22Rv1 (cell line): ENCODE measurements at regions not wholly inside any gene's neighbourhood (a gene's known extent, or its start where the extent isn't known, plus 50 kb on each side); places are given as distances from the start of the nearest gene placed in this dataset.

Source experiments
- ZFX ChIP-seq: fragments of 450-650 bp; IDR thresholded peaks from 2 replicates; pipeline ENCODE4 v1.6.1; 2017; ENCODE audit warnings: antibody characterized with exemption, borderline replicate concordance
- TF ChIP-seq, protein P1 (sequence below): fragments of 450-650 bp; IDR thresholded peaks from 2 replicates; pipeline ENCODE4 v1.5.1; 2017; ENCODE audit warnings: mild to moderate bottlenecking

DNA sequence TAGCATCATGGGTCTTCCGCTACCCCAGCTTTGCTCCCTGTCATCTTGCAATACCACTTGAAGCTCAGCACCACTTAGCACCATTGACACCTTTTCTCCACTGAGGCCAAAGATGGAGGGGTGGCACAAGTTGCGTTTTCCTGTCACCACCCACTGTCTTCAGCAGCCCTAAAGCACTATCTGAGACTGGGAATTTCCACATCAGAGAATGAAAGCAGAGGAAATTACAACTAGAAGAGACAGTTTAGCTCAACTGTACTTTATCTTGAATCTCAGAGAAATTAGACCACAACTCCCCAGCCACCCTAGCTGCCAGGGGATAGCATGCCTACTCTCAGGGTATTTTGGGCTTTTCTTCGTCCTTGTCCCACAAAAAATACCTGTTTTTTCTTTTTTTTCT lies 111.0 kb downstream of the DDIT4L start:
- TF ChIP-seq, protein P1, sequence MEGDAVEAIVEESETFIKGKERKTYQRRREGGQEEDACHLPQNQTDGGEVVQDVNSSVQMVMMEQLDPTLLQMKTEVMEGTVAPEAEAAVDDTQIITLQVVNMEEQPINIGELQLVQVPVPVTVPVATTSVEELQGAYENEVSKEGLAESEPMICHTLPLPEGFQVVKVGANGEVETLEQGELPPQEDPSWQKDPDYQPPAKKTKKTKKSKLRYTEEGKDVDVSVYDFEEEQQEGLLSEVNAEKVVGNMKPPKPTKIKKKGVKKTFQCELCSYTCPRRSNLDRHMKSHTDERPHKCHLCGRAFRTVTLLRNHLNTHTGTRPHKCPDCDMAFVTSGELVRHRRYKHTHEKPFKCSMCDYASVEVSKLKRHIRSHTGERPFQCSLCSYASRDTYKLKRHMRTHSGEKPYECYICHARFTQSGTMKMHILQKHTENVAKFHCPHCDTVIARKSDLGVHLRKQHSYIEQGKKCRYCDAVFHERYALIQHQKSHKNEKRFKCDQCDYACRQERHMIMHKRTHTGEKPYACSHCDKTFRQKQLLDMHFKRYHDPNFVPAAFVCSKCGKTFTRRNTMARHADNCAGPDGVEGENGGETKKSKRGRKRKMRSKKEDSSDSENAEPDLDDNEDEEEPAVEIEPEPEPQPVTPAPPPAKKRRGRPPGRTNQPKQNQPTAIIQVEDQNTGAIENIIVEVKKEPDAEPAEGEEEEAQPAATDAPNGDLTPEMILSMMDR: no peak
- no peak for TF ChIP-seq ZFX
